SK-N-MC (cell line): ENCODE measurements at regions not wholly inside any gene's neighbourhood (a gene's known extent, or its start where the extent isn't known, plus 50 kb on each side); places are given as distances from the start of the nearest gene placed in this dataset.

Source experiments
- EZH2 ChIP-seq: fragments of 200-600 bp; sonication (generic); IDR thresholded peaks from one replicate; pipeline ENCODE4 v1.6.1; 2017; ENCODE audit warnings: antibody characterized with exemption
- FOXP2 ChIP-seq: optimal IDR thresholded peaks from 2 replicates; pipeline ENCODE3; 2011; ENCODE audit warnings: mild to moderate bottlenecking, moderate library complexity; ENCODE audit not compliant: insufficient read depth; ENCODE audit errors: extremely low read length, control extremely low read depth
- POLR2AphosphoS5 ChIP-seq: IDR thresholded peaks from 2 replicates; pipeline ENCODE4 v1.6.1; 2012; ENCODE audit warnings: mild to moderate bottlenecking, low read depth, low read length, borderline replicate concordance

DNA sequence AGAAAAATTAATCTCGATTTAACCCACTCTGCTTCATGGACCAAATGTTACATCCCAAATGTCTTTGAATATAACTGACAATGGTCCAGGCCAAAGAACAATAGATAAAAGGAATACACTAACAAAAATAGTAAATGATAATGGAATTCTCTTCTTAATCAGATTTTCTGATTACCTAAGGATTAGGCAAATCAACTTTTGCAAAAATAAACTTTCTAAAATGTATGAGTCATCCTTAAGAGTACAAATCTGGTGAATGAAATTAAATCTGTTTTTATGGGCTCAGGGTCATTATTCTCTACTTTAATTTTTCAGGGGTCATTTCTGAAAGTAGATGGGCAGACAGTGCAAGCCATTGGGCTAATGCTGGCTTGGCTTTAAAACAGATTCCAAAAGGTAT lies 102.1 kb upstream of the FAM13C start:
- TF ChIP-seq EZH2, result no peak
- TF ChIP-seq POLR2AphosphoS5, result no peak
- no peak for TF ChIP-seq FOXP2
